Endometrium (tissue), 2 donors: ENCODE measurements at regions not wholly inside any gene's neighbourhood (a gene's known extent, or its start where the extent isn't known, plus 50 kb on each side); places are given as distances from the start of the nearest gene placed in this dataset.

Experiments
- FAIRE-seq: peaks from 2 replicates; lab custom pipeline; 2012; peaks lifted over from hg19 to GRCh38; lab: Jason Lieb, UNC
- donor health status: control.
- donor health status: control.

DNA sequence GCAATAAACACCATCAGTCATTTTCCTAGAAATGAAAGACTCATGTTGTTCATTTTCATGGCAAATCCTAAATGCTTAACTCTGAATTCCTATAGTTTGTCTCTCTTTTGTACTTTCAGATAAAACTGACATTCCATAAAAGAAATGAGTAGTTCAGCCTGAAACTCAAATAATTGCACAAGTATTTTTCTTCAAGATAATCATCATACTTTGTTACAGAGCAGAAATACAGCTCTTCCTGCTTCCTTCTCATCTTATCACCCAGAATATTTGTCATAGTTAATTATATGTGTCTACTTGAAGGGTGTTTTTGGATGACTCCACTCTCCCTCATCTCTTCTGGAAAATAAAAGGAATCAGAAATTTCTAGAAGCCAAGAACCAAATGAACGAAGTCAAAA lies 141.1 kb downstream of the HNMT start:
- FAIRE-seq = no peak

DNA sequence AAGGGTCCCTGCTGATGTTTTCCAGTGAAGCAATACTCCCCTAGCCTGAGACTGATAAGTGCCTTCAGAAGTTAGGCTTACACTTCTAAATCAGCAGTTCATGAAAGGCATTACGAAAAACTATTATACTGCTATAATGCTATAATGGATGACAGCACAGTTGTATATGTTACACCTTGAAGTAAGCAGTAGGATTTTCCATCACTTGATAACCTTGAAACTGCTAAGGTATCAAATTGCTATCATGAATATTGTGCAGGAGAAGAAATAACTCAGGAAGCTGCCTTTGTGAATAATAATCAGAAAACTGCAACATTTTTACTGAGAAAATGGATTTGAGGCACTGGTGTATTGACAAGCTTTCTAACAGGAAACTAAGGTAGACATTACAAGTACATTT lies 142.3 kb downstream of the HNMT start:
- FAIRE-seq = no peak

DNA sequence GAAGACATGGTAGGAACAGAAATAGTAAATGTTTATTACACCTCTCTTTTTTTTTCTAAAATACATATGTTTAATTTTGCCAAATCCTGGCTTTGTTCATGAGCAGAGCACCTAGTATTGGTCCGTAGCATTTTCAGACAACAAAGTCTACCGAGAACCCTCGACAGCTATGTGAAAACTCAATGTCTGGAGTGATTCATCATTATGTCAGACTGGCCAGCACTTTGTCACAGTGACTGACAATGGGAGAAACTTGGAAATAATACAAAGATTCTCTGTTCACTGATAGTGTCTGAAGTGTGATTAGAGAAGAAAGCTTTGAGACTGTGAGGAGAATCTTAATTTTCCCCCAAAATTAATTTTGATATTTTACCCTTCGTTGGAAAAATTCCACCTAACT lies 143.0 kb downstream of the HNMT start:
- no peak for FAIRE-seq

DNA sequence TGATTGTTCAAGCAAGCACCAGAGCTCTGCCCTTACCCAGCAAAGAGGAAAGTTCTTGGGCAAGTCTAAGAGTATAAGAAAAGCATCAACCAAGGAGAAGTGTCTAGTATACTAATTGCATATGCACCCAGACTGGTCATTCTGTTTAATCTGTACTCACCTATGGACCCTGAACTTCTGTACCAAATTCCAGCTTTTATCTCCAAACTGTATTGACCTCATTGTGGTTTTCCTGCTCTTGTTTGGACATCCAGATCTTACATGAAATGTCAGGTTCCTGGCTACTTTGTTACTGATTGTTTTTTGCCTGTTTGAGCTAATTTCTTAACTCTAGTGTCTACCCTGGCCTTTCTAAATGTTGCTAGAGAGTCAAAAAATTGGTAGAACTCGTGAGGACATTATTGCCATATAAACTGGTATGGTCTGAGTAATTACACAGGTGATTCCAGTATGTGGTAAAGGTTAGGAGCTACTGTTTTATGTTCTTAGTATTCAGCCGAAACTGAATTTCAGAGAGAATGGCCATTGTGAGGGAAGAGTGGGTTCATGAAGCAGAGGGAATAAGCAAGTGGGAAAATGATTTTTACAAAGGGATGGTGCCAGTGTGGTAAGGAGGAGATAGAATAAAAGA lies 146.3 kb downstream of the HNMT start:
- FAIRE-seq = no peak

DNA sequence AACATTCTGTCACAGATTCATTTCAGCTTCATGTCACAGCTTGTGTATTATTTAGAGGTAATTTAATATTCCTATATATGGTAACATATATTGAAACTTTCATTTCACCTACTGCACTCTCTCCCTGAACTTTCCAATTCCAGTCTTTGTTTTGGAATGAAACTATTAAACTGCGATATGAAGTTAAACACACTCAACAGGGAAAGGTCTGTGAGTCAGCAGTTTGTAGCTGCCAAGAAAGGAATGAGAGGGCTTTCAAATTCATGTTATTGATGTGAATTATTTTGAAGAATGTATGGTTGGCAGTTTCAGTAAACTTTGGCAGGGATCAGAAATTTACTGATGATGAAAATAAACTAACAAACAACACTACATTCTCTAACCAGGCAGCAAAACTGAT lies 148.3 kb downstream of the HNMT start:
- FAIRE-seq = no peak

- no peak for FAIRE-seq
Observed at GRCh38 chr2:138113871-138114525, 149.7 kb downstream of the HNMT start.

GRCh38 chr2:138115666-138116065 lies 151.4 kb downstream of the HNMT start:
- no peak for FAIRE-seq

DNA sequence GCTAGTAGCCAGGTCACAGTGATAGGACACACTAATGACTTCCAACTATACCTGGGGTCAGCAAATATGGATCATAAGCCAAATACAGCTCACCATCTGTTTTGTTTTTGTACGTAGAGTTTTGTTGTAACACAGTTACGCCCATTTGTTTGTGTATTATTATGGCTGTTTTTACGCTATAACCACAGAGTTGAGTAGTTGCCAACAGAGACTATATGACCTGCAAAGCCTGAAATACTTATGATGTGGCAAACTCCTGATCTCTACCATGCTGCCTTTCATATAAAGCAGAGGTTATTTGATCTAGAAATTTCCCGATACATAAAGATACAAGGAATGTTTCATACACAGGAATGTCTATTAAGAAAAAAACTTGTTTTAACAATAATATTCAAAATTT lies 152.2 kb downstream of the HNMT start:
- no peak for FAIRE-seq

DNA sequence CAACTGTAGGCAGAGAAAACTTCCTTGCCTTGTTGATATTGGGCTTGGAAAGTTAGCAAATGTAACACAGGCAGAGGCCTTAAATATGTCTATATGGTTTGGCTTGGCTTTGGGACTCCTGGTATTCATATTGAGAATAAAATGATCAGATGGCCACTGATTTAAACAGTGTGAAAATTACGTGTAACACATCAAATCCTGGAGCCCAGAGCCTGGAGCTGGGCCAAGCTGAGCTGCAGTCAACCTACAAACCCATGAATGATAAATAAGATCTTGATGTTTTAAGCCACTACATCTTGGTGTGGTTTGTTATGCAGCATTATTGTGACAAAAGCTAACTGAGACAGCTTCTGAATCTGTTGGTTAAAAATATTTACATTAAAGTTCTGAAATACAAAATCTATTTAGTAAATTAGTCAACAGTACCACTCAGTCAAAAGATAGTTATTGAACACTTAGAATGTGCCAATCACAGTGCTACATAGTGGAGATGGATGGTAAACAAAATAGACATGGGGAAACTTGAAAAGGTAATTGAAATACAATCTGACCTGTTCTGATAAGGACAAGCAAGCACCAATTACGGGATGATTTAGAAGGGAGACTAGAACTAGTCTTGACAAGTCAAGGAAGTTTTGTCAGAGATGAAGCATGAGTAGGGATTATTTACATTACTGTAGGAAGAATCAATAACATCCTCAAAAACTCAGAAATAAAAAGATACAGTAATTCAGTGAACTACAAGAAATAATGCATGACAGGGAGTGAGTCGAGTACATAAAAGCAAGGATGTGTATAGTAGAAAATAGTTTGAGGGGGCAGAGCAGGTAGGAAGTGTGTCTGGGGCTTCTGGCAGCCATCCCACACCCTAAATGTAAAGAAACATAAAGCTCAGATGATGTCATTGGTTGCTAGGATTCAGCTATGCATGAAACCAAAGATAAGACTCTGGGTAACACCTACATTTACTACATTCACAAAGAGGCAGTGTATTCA lies 157.7 kb downstream of the HNMT start:
- no peak for FAIRE-seq

GRCh38 chr2:138122891-138123290 lies 158.6 kb downstream of the HNMT start:
- FAIRE-seq = no peak

GRCh38 chr2:138123741-138124140 lies 159.5 kb downstream of the HNMT start:
- FAIRE-seq = no peak

- FAIRE-seq = no peak
Observed at GRCh38 chr2:138124521-138124920, 160.2 kb downstream of the HNMT start.

DNA sequence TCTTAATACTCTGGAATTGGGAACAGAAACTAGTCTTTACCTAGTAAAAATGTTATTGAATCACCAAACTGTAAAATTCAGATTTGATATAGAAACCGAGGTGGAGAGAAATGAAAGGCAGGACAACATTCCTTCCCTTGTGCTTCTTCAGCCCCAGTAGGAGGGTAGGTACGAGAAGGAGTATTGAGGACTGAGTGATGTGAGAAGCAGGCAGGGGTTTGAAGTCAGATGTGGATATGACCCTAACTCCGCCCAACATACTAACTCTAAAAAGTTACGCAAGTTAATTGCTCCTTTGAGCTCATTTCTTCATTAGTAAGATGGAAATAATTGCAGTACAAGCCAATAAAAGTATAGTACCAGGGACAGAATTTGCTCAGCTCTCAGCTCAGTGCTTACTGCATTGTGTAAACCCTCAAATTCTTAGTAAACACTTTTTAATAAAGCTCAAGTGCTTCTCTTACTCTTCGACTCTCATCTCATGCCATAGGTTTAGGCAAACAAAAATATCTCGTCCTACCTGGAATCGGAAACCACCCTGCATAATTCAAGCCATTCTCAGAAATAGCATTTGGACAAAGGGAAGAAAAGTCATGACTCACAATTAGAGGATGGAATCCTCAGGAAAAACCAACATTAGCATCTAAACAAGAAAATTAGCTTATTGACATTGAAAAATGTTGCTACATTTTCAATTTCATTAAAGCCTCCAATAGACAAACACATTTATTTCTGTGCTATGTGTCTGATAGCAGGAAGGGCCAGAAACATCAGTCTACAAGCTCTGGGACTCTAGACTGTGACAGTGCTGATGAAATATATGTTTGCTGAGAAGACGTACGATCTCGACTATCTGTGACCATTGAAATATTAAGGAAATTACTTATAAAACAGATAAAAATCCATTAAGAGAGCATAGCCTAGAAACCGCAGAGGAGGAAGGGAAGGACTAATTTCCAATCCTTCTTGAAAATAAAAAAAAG lies 161.3 kb downstream of the HNMT start:
- no peak for FAIRE-seq

DNA sequence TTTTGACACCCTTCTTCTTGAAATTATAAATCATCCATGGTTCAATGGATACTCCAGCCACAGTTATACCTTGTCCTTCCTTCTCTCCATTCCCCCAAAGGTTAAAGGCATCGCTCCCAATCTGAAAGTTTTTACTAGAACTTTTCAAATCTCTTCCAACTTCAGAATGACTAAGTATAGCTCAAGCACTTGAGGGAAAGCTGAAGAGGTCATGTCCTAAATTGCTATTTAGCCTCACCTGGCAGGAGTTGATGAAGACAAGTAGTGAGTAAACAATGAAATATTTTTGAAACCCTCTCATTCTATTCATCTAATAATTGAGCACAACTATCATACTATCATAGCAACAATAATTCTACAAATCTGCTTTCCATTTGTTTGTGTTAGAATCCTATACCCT lies 167.8 kb downstream of the HNMT start:
- no peak for FAIRE-seq

GRCh38 chr2:138137949-138138348 lies 173.7 kb downstream of the HNMT start:
- FAIRE-seq = no peak

DNA sequence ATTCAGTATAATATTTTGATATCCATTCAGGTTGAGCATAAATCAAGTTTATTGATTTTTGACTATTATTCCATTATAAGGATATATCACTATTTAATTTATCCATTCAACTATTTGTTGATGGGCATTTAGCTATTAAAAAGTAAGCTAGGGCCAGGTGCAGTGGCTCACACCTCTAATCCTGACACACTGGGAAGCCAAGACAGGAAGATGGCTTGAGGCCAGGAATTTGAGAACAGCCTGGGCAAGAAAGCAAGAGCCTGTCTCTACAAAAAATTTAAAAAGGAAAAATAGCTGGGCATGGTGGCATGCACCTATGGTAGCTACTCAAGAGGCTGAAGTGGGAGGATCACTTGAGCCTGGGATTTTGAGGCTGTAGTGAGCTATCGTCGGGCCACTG lies 183.5 kb downstream of the HNMT start:
- no peak for FAIRE-seq

- no peak for FAIRE-seq
Observed at GRCh38 chr2:138155304-138155703, 191.0 kb downstream of the HNMT start.

GRCh38 chr2:138157372-138157771 lies 193.1 kb downstream of the HNMT start:
- FAIRE-seq = no peak

DNA sequence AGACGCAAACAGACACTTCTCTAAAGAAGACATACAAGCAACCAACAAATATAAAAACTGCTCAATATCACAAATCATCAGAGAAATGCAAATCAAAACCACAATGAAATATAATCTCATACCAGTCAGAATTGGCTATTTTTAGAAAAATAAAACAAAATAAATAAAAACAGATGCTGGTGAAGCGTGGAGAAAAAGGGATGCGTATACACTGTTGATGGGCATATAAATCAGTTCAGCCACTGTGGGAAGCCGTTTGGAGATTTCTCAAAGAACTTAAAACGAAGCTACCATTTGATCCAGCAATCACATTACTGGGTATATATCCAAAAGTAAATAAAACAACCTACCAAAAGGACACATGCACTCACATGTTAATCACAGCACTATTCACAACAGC lies 206.2 kb downstream of the HNMT start:
- FAIRE-seq = no peak

GRCh38 chr2:138171244-138171643 lies 207.0 kb downstream of the HNMT start:
- FAIRE-seq = no peak

DNA sequence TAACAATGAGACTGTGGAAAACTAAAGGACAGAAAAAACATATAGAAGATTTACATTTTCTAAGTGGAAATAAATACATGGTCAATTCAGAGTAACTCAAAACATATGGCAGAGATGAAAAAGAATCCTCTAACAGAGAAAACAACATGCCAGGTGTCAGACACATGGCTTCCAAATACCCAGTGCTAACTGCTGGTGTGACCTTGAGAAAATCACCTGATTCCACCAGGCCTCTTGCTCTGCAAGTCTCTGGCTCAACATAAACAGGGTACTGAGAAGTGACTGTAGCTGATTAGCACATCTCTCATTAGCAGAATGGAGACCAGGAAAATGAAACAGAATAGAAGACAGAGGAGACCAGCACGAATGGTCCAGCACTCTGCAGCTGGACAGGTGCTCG lies 210.8 kb downstream of the HNMT start:
- FAIRE-seq = no peak
